GM19240 (cell line): ENCODE measurements at regions not wholly inside any gene's neighbourhood (a gene's known extent, or its start where the extent isn't known, plus 50 kb on each side); places are given as distances from the start of the nearest gene placed in this dataset.

Source experiments
- DNase-seq: peaks from one replicate; pipeline ENCODE4 v3.0.0; 2011; ENCODE audit warnings: low spot score; ENCODE audit not compliant: insufficient read length

- no peak for DNase-seq
Observed at GRCh38 chr2:216286616-216287231, 85.6 kb downstream of the MARCHF4 start.

GRCh38 chr2:216285701-216286100 is 86.6 kb downstream of the MARCHF4 start:
- no peak for DNase-seq

DNA sequence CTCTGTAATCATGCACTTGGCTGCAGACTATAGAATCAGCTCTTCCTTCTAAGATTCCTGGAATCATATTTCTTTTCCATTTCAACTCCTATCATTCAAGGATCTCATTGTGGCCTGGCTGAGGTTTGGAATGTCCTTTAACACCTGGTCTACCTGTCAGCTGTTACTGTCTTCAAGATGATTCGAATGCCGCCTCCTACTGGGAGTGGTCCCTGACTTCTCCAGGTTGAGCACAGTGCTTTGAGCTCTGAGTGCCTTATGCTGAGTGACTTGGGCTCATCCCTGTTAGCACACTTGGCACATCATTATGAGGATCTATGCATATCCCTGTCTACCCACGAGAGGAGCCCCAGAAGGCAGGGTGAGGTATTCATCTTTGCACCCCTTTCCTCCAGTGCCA is 87.6 kb downstream of the MARCHF4 start:
- DNase-seq: no peak

GRCh38 chr2:216283038-216283900 is 89.0 kb downstream of the MARCHF4 start:
- DNase-seq: peak; percentile 26

GRCh38 chr2:216281876-216282275 is 90.4 kb downstream of the MARCHF4 start:
- no peak for DNase-seq

DNA sequence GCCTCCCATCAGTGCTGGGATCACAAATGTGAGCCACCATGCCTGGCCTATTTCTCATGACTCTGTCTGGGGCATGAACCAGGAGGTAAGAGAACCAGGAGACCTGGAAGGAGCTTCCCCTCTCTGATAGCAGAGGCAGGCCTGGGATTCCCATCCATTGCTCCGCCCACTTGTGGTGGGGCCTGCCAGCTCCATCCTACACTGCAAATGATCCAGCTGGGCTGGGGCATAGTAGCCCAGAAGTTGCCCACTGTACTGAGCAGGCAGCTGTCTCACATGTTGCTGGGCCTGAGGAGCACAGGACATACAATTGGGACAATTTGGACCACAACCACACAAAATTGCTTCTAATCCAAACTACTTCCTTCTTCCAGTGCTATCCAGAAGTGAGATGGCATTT is 91.0 kb downstream of the MARCHF4 start:
- no peak for DNase-seq

DNA sequence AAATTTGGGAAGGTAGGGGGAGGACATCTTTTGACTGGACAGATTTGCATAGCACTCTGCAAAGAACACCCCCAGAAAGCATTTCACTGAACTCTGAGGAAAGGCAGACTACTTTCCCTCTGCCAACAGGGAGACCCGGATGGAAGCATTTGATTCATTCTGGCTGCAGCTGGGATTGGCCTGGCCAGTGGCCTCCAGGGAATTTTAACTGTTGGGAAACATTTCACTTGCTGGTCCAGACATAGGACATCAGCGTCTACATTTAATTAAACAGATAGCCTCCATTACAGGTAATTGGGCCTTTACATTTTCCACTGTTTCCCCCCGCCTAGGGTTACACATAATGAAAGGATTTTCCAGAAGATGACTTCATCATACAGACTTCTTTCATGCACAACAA is 92.8 kb downstream of the MARCHF4 start:
- no peak for DNase-seq

GRCh38 chr2:216279031-216279430 is 93.3 kb downstream of the MARCHF4 start:
- DNase-seq: no peak

- no peak for DNase-seq
Observed at GRCh38 chr2:216275890-216276289, 96.4 kb downstream of the MARCHF4 start.

DNA sequence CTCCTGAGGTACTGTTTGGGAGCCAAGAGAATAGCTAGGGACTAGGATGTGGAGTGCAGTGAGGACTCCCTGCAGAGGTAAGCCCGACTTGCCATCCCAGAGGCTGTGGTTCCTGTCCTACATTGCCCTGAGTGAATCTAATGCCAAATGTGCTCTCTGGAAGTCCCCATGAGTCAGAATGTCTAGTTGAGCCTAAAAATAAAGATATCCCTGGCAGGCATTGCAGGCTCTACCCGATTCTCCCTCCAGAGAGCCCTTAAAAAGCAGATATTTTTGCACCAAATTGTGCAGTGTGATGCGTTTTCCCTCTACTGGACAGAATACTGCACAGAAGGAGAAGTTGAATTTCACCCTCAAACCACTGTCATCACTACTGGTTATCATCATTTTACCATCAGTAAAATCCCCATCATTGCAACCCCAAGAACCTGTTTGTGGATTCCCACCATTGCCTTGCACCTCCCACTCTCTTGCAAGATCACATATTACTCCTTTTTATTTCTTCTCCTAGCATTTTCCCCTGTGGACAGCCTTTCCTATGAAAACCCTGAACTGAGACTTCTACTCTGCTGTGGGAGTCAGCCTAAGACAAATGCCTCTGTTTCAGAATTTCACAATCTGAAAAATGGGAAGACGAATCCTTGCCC is 98.0 kb downstream of the MARCHF4 start:
- DNase-seq: no peak

DNA sequence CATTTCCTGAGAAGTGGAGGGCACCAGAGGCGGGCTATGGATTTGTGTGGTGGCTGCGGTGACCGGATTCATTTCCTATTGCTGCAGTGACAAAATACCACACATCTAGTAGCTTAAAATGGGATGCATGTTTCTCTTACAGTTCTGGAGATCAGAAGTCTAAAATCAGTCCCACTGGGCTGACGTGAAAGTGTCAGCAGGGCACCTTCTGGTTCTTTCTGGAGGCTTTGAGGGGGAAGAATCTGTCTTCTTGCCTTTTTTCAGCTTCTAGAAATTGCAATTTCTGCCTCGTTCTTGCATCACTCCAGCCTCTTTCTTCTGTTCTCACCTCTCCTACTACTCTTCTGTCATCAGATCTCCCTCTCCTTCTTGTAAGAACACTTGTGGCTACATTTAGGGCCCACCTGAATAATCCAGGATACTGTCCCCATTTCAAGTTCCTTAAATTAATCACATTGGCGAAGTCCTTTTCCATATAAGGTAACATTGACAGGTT is 111.2 kb downstream of the MARCHF4 start:
- DNase-seq: no peak

DNA sequence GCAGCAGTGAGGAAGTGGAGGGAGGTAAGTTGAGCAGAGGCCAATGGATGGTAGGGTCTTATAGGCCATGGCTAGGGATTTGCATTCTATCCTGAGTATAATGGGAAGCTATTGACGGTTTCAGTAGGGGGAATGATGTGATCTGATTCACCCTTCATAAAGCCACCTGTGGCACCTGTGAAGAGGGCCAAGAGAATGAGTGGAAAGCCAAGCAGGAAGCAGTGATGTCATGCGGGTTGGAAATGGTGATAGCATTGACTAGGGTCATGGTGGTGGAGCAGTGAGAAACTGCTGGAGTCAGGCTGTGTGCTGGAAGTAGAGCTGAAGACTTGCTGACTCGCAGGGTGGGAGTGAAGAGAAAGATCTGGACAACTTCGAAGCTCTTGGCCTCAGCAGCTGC is 111.7 kb downstream of the MARCHF4 start:
- DNase-seq: no peak

DNA sequence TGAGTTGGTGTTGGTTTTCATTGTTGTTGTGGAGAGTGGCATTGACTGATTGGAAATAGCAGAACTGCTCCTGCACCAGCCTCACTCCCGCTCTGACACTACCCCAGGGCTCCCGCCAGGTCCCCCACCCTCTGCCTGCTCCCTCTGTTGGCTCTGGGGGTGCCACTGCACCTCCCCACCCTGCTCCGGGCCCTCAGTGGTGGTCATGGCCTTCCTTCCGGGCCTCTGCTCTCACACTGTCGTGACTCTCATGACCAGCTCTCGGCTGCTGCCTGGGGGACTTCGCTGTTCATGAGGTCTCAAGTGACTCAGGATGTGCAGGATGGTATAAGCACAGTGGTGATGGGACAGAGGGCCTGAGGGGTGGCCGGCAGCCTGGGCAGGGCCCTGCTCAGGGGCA is 113.2 kb downstream of the MARCHF4 start:
- DNase-seq: no peak

- DNase-seq: no peak
Observed at GRCh38 chr2:216257089-216257488, 115.2 kb downstream of the MARCHF4 start.
